NCI-H2171 (cell line): ENCODE measurements at regions not wholly inside any gene's neighbourhood (a gene's known extent, or its start where the extent isn't known, plus 50 kb on each side); places are given as distances from the start of the nearest gene placed in this dataset.

ENCODE experiments used
- DNase-seq: peaks from one replicate; lab custom pipeline; 2025; lab: John Stamatoyannopoulos, UW

DNA sequence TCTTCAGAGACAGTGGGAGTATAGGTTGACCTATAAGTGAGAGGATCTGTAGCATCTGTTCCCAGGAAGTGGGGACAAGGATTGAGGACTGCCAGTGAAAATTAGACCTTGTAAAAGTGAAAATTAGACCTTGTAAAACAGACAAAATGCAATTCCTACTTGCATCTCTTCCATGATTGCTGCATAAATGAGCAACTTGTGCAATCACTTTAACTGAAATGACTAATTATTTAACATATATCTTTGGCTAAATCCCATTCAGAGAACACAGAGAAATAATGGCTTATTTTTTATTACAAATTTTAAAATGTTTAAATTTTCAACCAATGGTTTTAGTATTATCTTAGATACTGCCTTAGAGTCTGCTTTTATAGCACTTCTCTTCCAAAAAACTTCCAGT is 67.2 kb upstream of the NABP1 start:
- no peak for DNase-seq

DNA sequence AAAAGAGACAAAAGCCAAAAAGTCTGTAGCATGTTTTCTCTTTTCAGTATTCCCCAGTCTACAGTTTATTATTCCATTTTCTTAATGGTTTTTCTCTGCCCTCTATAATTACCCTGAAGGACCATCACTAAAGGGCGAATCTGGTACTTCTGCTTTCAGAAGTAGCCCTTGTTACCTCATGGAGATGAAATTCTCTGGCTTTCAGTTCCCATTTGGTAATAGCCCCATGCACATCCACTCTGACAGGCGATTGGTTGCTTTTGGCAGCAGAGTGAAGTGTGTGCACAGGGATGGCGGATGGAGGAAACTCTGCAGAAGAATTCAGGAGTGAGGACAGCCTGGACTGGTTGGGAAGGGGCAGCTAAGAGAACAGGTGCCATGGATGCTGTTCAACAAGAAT is 66.3 kb upstream of the NABP1 start:
- no peak for DNase-seq

DNA sequence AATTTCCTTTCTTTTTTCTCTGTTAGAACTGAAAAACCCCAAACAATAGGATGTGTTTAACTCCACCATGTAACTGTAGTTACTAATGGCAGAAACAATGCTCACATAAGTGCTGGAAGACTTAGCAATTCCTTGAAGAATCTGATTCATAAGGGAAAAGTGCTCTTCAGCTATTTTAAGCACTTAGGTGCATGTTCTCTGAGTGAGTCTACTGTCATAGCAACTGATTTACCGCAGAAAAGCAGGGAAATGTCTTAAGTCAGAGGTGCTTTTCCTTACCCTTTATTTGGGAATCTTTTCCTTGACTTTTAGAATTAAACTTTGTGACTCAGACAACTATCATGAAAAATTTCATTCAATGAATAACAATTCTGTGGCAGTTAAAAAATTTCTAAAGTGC is 65.4 kb upstream of the NABP1 start:
- DNase-seq, result no peak

DNA sequence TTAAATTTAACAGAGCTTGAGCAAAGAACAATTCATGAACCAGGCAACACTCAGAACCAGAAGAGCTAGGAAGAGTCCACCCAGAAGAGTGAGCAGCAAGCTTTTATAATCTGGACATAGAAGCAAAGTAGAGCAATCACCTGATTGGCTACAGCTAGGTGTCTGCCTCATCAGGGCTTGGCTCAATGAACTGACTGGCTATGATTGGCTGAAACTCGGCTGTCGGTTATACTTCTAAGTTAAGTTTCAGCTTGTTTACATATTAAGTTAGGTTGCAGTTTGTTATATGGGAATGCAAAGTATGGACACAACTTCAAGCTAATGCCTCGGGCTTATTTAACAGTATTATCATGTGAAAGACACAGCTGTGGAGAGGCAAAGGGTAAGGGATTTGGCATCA is 63.2 kb upstream of the NABP1 start:
- DNase-seq, result no peak

DNA sequence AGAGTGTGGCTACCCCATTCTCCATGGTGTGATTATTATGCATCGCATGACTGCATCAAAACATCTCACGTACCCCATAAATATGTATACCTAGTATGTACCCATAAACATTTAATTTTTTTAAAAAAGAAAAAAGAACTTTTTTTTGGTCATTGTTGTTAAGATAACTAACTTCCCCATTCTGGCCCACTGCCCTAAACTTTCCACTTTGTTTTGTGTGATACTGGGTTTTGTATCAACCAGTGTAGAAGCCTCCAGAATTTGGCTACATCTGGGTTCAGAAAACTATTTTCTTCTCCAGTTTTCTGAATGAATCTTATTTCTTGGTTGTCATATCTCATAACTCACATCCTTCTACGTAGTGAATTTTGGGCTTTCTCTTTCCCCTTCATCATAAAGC is 62.3 kb upstream of the NABP1 start:
- no peak for DNase-seq

DNA sequence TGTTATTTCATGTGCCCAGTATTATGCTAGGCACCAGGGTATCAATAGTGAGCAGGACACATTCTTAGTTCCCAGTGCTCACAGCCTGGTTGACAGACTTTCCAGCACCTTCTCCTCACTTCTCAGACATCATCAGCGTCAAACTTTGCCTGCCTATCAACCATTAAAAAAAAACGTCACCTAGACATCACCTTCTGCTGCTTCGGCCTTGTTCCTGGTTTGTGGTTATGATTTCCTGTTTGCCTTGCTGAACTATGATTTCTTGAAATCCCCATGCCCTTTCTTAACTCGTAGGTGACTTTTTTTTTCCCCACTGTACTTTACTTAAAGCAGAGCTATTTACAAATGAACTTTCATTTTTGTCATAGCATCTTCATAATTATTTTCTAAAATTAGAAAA is 60.4 kb upstream of the NABP1 start:
- no peak for DNase-seq

DNA sequence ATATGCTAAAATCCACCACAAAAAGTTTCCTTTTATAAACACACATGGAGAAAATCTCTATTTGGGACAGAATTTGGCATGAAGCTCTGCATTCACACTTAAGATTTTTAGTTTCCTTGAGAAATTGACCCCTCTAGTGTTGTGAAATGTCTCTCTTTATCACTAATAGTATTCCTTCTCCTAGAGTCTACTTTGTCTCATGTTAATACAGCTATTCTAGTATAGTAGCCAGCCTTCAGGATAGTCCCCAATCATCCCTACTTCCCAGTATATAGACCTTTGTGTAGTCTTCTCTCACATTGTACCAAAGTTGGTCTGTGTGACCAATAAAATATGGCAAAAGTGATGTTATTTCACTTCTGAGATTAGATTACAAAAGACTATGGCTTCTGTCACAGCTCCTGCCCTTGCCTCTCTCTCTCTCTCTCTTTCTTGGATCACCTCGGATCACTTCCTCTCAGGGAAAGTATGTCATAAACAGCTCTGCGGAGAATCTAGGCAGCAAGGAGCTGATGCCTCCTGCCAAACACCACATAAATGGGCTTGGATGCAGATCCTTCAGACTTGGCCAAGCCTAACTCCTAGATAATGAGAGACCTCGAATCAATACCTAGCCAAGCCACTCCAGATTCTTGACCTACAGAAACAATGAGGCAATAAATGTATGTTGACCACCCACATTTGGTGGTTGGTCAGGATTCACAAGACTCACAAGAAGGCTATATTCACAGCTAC is 59.7 kb upstream of the NABP1 start:
- DNase-seq, result no peak

DNA sequence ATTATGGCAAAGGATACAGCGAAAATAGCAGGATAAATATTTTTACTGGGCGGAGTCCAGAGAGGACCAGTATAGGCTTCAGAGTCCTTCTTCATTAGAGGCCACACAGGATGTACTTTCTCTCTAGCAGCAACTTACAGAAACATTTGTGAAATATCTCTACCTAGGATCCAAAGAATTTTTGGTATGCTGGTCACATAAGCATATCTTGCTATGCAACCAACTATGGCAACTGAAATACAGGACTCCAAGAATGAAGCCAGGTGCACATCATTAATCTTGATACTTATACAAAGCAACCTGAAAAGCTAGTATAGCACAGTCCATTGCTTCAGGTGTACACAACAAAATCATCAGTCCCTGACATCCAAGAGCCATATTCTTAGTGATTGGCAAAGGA is 59.1 kb upstream of the NABP1 start:
- no peak for DNase-seq

DNA sequence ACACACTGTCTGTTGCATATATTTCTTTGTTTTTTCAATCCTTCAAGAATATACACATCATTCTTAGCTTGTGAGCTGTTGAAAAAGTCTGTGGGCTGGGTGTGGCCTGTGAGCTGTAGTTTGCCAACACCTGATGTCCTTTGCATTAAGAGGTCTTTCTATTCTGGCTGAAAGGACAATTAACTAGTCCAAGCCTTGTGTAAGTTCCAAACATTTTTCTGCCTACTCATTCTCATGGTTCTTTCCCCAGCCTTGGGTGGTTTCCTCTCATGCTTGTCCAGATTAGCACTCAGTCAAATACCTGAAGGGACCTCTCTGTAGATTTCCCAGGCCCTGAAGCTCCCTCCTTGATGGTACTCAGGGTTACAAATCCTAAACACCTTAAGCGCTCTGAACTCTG is 57.8 kb upstream of the NABP1 start:
- no peak for DNase-seq

DNA sequence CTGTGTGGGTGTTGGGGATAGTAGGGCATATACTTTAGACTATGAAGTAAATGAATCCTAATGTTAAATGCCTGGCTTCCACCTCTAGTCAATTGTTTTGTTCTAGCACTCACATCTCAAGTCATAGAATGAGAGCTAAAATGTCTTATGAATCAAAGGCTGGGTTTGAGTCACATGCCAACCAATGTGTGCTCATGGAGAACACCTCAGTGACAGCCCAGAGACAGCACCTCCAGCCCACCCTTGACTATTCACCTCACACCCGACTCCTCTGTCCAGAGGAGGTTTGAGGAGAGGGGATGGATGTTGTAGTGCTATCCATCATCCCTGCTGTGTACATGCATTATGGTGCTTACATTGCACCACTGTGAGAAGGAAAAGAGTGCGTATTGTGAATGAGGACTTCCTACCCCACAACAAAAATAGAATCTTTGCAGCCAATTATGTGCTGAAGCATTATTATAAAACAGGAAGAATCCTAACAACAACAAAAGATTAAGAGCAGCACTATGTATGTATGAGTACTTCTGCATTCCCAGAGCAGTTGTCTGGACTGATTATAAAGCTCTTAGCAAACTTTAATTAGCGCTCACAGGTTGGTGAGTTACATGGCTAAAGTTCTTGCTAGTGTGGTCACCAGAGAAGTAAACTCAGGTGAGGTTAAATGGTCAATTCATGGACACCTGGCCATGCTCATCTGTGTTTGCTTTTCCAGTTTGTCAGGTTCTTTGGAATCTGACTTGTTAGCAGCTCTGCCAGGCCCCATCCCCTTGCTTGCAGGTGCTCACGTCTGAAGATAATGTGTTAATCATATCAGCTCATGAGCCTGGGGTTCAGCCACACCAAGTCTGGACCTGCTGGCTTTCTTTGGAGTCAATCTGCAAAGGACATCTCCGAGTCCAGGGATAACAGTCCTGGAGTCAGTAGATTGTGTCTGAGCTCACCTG is 55.3 kb upstream of the NABP1 start:
- no peak for DNase-seq

DNA sequence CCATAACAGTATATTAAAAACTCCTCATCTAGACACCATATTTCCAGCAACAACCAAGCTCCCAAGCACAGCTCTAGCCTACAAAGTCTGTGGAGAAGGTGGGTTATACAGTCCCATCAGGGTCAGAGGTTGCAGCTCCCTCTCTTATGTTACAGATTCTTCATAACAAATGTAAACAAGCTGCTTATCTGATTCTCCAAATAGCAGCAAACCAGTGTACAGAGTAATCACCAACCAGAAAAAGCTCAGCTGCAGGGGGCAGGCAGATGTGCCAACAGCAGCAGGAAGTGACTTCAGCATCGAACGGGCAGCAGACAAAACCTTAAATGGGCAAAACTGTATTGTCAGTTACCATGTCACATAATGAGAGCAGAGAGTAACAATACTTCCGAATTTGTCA is 52.9 kb upstream of the NABP1 start:
- DNase-seq, result no peak

DNA sequence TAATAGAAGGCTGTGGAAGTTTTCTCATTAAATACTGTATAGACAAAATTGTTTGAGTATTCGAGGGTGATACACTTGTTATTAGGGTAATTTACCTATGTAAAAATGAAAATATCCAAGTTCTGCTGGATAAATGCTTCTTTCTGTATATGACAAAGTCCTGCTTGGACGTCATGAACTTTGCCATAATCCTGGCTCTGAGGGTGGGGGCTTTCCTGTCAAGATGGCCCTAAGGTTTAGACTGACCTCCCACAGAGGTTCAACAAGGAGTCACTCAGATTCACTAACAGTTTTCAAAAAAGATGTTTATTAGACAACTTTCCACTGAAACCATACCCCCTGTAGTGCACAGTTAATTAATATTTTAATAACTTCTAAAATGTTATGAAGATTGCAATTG is 52.5 kb upstream of the NABP1 start:
- no peak for DNase-seq

DNA sequence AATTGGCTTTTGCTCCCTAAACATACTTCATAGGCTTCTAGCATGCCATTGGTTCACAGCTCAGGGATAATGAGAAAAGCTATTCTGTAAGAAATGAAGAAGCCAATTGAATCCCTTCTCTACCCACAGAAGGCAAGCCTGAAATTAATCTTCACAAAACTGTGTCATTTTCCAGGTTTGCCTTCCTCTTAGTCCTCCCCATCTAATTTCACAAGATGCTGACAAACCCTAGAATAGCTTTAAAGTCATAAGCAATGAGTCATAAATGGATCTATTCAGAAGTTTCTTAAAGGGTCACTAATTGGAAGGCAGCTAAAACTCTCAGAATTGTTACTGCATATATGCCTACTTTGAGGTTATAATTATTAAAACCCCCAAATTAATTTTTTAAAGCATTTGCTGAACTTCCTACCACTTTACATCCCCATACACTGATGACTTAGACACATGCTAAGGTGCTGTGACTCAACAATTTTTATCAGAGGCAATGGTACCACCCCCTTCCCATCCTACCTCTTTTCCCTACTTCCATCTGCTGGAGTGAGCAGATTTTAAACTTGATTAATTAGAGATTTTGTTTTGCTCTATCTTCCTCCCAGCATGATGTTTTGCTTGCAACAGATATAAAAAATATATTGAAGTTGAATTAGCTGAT is 51.3 kb upstream of the NABP1 start:
- no peak for DNase-seq

DNA sequence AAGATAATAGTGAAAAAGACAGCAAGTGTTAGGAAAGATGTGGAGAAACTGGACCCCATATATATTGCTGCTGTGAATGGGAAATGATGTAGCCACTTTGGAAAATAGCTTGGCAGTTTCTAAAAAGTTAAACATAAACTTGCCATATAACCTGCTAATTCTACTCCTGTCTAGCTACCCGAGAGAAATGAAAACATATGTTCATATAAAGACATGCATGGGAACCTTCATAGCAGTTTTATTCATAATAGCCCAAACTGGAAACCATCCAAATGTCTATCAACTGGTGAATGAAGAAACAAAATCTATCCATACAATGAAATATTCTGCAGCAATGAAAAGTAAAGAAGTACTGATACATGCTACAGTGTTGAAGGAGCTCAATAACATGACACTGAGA is 50.4 kb upstream of the NABP1 start:
- no peak for DNase-seq
